ENCODE measurements at regions not wholly inside any gene's neighbourhood (a gene's known extent, or its start where the extent isn't known, plus 50 kb on each side); places are given as distances from the start of the nearest gene placed in this dataset.

GRCh38 chr5:74258314-74258665, 382.2 kb downstream of the ENC1 start:
- DNase-seq (ENCODE audit: low read depth), result no peak

GRCh38 chr5:74257645-74258313, 382.7 kb downstream of the ENC1 start:
- no peak for DNase-seq (ENCODE audit: low read depth)

- no peak for DNase-seq (ENCODE audit: low read depth)
Measured at GRCh38 chr5:74257060-74257527, 383.4 kb downstream of the ENC1 start.

GRCh38 chr5:74255692-74256392, 384.7 kb downstream of the ENC1 start:
- no peak for DNase-seq (ENCODE audit: low read depth)

- no peak for DNase-seq (ENCODE audit: low read depth)
Measured at GRCh38 chr5:74254257-74254656, 386.3 kb downstream of the ENC1 start.

- DNase-seq (ENCODE audit: low read depth), result no peak
Measured at GRCh38 chr5:74252044-74252443, 388.5 kb downstream of the ENC1 start.

- no peak for DNase-seq (ENCODE audit: low read depth)
Measured at GRCh38 chr5:74251141-74252035, 389.1 kb downstream of the ENC1 start.

- DNase-seq (ENCODE audit: low read depth), result no peak
Measured at GRCh38 chr5:74250304-74251102, 390.0 kb downstream of the ENC1 start.

GRCh38 chr5:74248576-74248975, 392.0 kb downstream of the ENC1 start:
- no peak for DNase-seq (ENCODE audit: low read depth)

GRCh38 chr5:74244406-74244805, 396.1 kb downstream of the ENC1 start:
- no peak for DNase-seq (ENCODE audit: low read depth)

- DNase-seq (ENCODE audit: low read depth), result no peak
Measured at GRCh38 chr5:74243634-74244033, 396.9 kb downstream of the ENC1 start.

- DNase-seq (ENCODE audit: low read depth), result no peak
Measured at GRCh38 chr5:74242516-74242915, 398.0 kb downstream of the ENC1 start.

GRCh38 chr5:74241751-74242140, 398.8 kb downstream of the ENC1 start:
- DNase-seq (ENCODE audit: low read depth), result no peak

GRCh38 chr5:74240783-74241750, 399.5 kb downstream of the ENC1 start:
- DNase-seq (ENCODE audit: low read depth), result no peak

- DNase-seq (ENCODE audit: low read depth), result no peak
Measured at GRCh38 chr5:74239261-74239660, 401.3 kb downstream of the ENC1 start.

- DNase-seq (ENCODE audit: low read depth), result no peak
Measured at GRCh38 chr5:74237571-74238145, 402.9 kb downstream of the ENC1 start.

- DNase-seq (ENCODE audit: low read depth), result no peak
Measured at GRCh38 chr5:74235552-74235951, 405.0 kb downstream of the ENC1 start.

- DNase-seq (ENCODE audit: low read depth), result no peak
Measured at GRCh38 chr5:74233571-74233970, 407.0 kb downstream of the ENC1 start.

- DNase-seq (ENCODE audit: low read depth), result no peak
Measured at GRCh38 chr5:74233091-74233490, 407.4 kb downstream of the ENC1 start.

- DNase-seq (ENCODE audit: low read depth), result no peak
Measured at GRCh38 chr5:74232276-74232675, 408.3 kb downstream of the ENC1 start.

Measured in stimulated activated CD8-positive, alpha-beta memory T cell treated with anti-CD3 and anti-CD28 coated beads, Interleukin-12 subunit alpha, Interleukin-12 subunit beta, amount 100 ng/mL, for 4 hours (primary cell).